GM18499 (cell line): ENCODE measurements at regions not wholly inside any gene's neighbourhood (a gene's known extent, or its start where the extent isn't known, plus 50 kb on each side); places are given as distances from the start of the nearest gene placed in this dataset.
"Not testable (repeated sequence)": the region's sequence is repeated elsewhere in the genome, so short reads cannot be mapped to it uniquely, and the experiment has no call there.

Source experiments
- ATAC-seq: cut with Tn5 transposase; IDR thresholded peaks from one replicate; pipeline ENCODE4 v1.9.1; 2021; ENCODE audit warnings: moderate number of reproducible peaks; ENCODE audit not compliant: insufficient read depth, unreplicated experiment

DNA sequence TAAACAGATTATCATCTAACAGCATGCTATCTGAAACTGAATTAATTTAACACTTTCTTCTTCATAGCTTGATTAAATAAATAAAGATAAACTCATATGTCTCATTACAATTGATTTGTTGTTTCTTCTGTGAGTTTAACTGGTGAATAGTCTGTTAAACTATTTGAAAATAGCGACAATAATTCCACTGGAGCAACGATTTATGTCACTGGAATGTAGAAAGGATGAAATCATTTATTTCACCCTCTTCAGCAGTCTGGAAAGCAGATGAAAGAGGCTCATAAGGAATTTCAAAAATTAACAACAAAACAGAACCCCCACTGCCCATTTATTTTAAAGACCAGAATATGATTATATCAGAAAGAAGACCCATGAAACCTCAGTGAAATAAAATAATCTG lies 1165.1 kb upstream of the USP15 start:
- ATAC-seq, result no peak

GRCh38 chr12:61098031-61098580 lies 1162.1 kb upstream of the USP15 start:
- ATAC-seq, result no peak

DNA sequence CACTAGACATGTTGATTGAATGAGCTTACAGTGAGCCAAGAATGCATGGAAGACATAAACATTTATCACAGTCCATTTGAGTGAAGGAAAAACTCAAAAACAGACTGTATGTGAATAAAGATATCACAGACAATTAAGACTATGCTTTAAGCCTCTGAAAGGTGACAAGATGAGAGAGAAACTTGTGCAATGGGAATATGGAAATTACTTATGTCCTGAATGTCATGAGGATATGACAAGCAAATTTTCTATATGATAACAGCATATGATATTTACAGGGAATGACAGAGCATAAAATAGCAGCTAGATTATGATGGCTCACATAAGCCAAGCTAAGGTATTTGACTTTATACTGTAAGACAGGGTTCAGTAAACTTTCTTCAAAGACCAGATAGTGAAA lies 1153.1 kb upstream of the USP15 start:
- ATAC-seq, result no peak

- no peak for ATAC-seq
Observed at GRCh38 chr12:61111218-61111617, 1149.0 kb upstream of the USP15 start.

DNA sequence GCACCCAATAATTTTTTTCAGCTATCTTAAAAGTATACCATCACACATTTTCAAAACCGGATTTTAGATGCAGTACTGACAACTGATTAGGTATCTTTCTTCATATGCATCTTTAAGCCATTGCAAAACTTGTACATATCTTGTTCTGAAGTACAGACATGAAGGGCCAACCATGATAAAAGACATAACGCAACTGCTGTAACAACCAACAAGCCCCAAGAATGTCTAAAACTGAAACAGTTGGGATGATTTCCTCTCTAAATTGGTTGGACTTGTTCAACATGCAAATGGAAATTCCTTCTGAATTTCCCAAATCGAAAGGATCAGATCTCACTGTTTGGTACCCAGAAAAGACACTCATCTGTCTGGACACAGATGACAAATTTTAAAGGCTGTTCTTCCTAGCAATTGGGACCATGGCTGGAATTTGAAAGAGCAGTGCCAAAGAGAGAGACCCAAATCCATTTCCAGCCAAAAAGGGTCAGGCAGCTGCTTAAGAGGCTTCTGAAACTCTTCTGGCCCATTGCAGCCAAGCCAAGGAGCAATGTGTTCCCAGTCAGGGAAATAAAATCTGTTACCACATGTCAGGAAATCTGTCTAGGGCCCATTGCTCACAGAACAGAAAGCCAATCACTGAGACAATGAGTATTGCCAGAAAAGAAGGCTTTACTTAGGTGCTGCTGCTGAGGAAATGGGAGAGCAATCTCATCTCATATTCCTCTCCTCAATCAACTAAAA lies 1122.4 kb upstream of the USP15 start:
- no peak for ATAC-seq

GRCh38 chr12:61138415-61138759 lies 1121.8 kb upstream of the USP15 start:
- ATAC-seq, result no peak

GRCh38 chr12:61161961-61162360 lies 1098.2 kb upstream of the USP15 start:
- no peak for ATAC-seq

GRCh38 chr12:61188801-61189595 lies 1071.2 kb upstream of the USP15 start:
- ATAC-seq, result no peak

DNA sequence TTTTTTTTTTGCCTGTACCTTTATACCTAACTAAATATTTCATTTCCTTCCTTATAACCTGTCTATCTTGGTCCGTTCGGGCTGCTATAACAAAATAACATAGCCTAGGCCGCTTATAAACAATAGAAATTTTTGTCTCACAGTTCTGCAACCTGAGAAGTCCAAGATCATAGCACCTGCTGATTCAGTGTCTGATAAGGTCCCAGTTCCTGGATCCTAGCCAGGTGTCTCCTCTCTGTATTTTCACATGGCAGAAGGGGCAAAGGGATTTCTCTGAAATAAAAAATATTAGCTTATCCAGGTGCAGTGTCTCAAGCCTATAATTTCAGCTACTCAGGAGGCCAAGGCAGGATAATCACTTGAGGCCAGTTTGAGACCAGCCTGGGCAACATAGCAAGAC lies 1046.6 kb upstream of the USP15 start:
- ATAC-seq, result no peak

DNA sequence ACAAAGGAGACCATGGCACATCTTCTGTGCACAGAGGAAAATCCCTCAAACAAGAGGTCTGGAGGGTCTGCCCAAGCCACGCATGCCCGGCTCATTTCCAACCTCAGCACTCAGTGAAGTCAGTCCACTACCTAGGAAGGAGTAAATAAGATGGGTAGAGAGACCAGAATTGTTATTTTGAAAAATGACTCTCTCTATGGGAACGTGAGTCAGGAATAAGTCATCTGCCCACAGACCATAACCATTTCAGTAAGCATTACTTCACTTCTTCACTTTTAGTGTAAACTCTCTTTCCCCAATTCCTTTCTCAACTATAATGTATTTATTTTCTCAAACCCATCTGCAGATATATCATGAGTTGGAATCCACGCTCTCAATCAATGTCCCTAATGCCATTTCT lies 1039.9 kb upstream of the USP15 start:
- ATAC-seq, result no peak

- no peak for ATAC-seq
Observed at GRCh38 chr12:61232040-61232439, 1028.2 kb upstream of the USP15 start.

DNA sequence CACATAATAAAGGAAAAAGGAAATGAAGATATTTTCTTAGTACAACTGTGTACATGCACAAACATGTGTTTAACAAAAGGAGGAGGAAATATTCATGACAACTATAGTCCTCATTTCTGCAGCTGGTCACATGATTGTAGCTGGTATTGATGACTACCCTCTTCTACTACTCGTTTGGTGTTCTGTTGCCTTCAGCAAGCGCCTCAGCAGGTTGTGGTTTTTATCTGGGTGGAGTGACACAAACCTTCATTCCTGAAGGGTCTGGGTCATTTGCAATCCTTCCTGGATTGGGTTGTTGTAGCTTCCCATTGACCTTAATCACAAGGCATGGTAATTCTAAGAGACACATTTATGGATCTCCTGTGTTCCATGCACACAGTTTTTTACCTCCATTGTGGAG lies 1009.9 kb upstream of the USP15 start:
- ATAC-seq, result no peak

- no peak for ATAC-seq
Observed at GRCh38 chr12:61251076-61251475, 1009.1 kb upstream of the USP15 start.

DNA sequence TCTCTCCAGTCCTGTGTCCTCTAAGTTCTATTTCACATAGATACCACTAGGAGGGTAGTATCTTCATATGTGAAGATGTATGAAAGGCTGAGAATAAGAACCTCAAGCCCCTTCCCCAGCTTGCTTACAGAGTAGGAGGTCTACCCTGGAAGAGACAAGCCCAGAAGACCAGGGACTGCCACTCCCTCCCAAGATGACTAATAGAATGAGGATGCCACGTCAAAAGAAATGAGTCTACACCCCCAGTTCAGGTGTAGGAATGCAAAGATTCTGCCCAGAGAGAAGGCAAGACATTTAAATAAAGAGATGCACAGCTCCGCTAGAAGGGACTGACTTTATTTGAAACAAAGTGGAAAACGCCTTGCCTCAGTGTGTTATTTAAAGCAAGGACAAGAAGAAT lies 1006.0 kb upstream of the USP15 start:
- ATAC-seq, result no peak

DNA sequence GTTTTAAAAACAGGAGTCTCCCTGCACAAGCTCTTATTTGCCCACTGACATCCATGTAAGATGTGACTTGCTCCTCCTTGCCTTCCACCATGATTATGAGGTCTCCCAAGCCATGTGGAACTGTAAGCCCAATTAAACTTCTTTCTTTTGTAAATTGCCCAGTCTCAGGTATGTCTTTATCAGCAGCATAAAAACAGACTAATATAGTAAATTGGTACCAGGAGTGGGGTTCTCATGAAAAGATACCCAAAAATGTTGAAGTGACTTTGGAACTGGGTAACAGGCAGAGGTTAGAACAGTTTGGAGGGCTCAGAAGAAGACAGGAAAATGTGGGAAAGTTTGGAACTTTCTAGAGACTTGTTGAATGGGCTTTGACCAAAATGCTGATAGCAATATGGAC lies 995.9 kb upstream of the USP15 start:
- not testable (repeated sequence) for ATAC-seq

GRCh38 chr12:61267474-61267873 lies 992.7 kb upstream of the USP15 start:
- ATAC-seq, result no peak

- no peak for ATAC-seq
Observed at GRCh38 chr12:61272441-61272840, 987.8 kb upstream of the USP15 start.

DNA sequence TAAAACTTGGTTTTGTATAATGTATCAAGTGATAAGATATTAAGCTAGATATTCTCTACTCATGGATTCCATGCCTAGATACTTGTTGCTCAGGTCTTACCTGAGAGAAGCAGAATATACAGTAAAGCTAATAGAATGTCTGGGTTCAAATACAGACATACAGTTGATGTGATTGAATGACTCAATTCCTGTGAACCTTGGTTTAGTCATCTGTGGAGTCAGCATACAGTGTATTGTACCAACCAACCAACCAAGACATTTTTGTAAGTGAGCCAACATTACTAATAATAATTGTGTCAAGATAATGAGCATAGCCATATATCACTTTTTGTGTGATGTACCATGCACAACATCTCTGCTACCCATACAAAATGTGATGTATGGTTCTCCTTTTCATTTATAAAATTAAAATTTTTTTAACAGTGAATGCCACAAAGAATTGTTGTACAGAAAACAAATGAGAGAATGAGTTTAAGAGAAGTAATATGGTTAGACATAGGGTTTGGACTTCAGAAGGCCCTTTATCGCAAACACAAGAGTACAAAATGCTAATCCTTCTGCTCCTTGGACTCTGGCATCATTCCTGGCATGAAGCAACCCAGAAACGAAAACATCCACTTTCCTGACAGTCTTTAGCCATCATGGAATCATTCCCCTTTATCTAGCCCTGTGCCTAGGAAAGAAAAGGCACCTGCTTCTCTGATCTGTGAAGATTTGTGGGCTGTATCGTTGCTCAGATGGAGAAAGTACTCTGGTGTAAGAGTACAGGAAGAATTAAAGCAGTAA lies 977.2 kb upstream of the USP15 start:
- no peak for ATAC-seq

GRCh38 chr12:61290473-61290872 lies 969.7 kb upstream of the USP15 start:
- no peak for ATAC-seq

DNA sequence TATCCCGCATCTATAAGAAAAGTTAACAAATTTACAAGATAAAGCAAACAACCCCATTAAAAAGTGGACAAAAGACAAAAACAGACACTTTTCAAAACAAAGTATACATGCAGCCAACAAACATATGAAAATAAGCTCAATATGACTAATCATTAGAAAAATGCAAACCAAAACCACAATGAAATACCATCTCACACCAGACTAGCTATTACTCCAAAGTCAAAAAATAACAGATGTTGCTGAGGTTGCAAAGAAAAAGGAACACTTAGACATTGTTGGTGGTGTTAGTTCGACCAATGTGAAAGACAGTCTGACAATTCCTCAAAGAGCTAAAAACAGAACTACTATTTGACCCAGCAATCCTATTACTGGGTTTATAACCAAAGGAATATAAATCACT lies 968.6 kb upstream of the USP15 start:
- no peak for ATAC-seq

GRCh38 chr12:61294011-61294410 lies 966.2 kb upstream of the USP15 start:
- ATAC-seq, result not testable (repeated sequence)
